Colonic mucosa (tissue), 4 donors: ENCODE measurements at regions not wholly inside any gene's neighbourhood (a gene's known extent, or its start where the extent isn't known, plus 50 kb on each side); places are given as distances from the start of the nearest gene placed in this dataset.

ENCODE experiments used
- DNase-seq: peaks from one replicate; pipeline ENCODE4 v3.0.0-alpha.2; 2020
- H3K27ac ChIP-seq: fragments of 200-600 bp; one replicate; pipeline ENCODE4 v1.8.0; 2021
- H3K27me3 ChIP-seq: fragments of 200-600 bp; one replicate; pipeline ENCODE4 v1.8.0; 2021
- H3K36me3 ChIP-seq: fragments of 200-600 bp; one replicate; pipeline ENCODE4 v1.8.0; 2021
- H3K4me1 ChIP-seq: fragments of 200-600 bp; one replicate; pipeline ENCODE4 v1.8.0; 2021; ENCODE audit warnings: mild to moderate bottlenecking
- H3K4me3 ChIP-seq: fragments of 200-600 bp; one replicate; pipeline ENCODE4 v1.8.0; 2021
- H3K9ac ChIP-seq, 2 donors: one replicate each; pipeline ENCODE4 v1.7.0; 2013; ENCODE audit warnings: control low read depth in 2 of 2, low read depth in 2 of 2, low read length in 2 of 2
- H3K9me3 ChIP-seq: fragments of 200-600 bp; one replicate; pipeline ENCODE4 v1.8.0; 2021
- intact Hi-C: fragments of 100-400 bp; cut with DNase I; formaldehyde crosslinking; loops from one replicate; pipeline ENCODE4 v1.14.1; 2022
- TF ChIP-seq, protein P1 (sequence below): fragments of 200-600 bp; IDR thresholded peaks from one replicate; pipeline ENCODE4 v1.8.0; 2022; ENCODE audit warnings: antibody characterized with exemption, mild to moderate bottlenecking
- donor health status: healthy.
- donor health status: DM: no; HTN: no; CAD: no.
- donor health status: DM: no; HTN: no; CAD: no.

DNA sequence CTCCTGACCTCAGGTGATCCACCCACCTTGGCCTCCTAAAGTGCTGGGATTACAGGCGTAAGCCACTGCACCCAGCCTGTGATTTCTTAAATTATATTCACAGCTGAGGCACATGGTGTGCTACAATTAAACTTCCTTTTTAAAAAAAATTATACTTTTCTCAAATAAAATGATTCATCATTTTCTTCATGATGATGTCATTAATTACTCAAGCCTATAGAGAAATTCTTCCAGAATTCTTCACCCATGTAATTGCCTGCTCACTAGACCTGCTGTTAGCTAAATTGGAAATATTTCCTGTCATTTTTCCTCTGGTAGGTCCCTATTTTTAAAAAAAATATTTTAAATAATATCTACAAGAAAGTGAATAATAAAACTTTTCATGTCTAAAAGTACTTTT, 440.0 kb upstream of the ANO3 start:
- Histone ChIP-seq H3K27ac (no peak overlapping the region), H3K4me1 (no peaks in the 10 kb centered on the region), H3K4me3 (no peak overlapping the region), H3K9me3 (no peaks in the 10 kb centered on the region), H3K27me3 (no peaks in the 10 kb centered on the region), H3K36me3 (no peaks in the 10 kb centered on the region), H3K9ac (no peak overlapping the region)
- TF ChIP-seq, protein P1, sequence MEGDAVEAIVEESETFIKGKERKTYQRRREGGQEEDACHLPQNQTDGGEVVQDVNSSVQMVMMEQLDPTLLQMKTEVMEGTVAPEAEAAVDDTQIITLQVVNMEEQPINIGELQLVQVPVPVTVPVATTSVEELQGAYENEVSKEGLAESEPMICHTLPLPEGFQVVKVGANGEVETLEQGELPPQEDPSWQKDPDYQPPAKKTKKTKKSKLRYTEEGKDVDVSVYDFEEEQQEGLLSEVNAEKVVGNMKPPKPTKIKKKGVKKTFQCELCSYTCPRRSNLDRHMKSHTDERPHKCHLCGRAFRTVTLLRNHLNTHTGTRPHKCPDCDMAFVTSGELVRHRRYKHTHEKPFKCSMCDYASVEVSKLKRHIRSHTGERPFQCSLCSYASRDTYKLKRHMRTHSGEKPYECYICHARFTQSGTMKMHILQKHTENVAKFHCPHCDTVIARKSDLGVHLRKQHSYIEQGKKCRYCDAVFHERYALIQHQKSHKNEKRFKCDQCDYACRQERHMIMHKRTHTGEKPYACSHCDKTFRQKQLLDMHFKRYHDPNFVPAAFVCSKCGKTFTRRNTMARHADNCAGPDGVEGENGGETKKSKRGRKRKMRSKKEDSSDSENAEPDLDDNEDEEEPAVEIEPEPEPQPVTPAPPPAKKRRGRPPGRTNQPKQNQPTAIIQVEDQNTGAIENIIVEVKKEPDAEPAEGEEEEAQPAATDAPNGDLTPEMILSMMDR: no peak
- DNase-seq: no peak
- intact Hi-C loops: no loop called here

DNA sequence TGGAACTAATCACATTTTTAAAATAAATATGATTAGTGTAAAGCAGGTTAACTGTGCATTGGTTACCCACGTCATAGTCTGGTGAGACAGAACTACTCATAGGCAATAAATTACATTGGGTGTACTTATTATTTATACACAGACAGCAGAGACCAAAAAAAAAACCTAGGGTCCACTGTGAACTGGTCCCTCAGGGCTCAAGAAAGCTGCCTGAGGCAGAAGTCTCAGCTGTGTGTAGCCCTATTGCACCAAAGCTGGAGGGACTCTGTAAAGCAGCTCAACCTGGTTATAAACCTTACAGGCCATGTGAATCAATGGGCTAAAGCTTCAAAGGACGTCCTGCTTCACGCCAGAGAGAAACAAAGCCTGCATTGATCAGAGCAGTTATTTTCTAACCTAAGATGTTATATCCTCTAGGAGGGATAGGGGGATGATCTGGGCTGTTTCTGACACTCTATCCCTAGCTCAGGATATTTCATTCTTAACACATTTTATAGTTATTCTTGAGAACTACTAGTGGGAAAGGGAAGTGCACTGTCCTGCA, 432.2 kb upstream of the ANO3 start:
- Histone ChIP-seq H3K27me3 (no peaks in the 10 kb centered on the region), H3K4me3 (no peak overlapping the region), H3K9ac (no peak overlapping the region), H3K4me1 (no peaks in the 10 kb centered on the region), H3K36me3 (no peaks in the 10 kb centered on the region), H3K27ac (no peak overlapping the region), H3K9me3 (no peaks in the 10 kb centered on the region)
- intact Hi-C loops: no loop called here
- TF ChIP-seq, protein P1: no peak
- no peak for DNase-seq

DNA sequence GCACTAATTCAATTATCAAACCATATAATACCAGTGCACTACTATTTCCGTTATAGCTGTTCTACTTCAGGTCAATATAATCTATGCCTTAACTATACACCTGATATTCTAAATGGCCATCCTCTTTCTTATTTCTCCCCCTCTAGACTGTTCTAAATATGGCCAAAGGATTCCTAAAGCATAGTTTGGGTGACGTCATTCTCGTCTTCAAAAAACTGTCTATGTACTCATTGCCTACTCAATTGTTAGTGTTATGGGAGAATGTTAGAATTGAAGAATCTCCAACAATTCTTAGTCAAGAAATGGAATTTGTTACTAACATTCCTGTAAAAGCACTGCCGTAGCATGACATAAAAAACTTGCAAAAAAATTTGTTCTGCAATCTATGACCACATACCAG, 431.1 kb upstream of the ANO3 start:
- no peaks in the 10 kb centered on the region for H3K9me3 ChIP-seq
- H3K36me3 ChIP-seq: no peaks in the 10 kb centered on the region
- DNase-seq: no peak
- TF ChIP-seq, protein P1: no peak
- H3K9ac ChIP-seq: no peak overlapping the region
- no peaks in the 10 kb centered on the region for H3K4me1 ChIP-seq
- no peak overlapping the region for H3K27ac ChIP-seq
- intact Hi-C loops: no loop called here
- H3K27me3 ChIP-seq: no peaks in the 10 kb centered on the region
- no peak overlapping the region for H3K4me3 ChIP-seq

DNA sequence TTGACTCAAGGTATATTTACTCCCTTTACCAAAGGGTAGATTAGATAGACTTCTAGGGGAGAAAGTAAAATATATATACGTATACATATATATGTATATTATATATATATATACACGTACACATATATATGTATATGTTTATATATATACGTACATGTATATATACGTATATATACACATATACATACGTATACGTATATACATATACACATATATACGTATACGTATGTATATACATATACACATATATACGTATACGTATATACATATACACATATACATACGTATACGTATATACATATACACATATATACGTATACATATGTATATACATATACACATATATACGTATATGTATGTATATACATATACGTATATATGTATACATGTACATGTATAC, 430.5 kb upstream of the ANO3 start:
- Histone ChIP-seq H3K9me3 (no peaks in the 10 kb centered on the region), H3K4me1 (no peaks in the 10 kb centered on the region), H3K27ac (no peak overlapping the region), H3K27me3 (no peaks in the 10 kb centered on the region), H3K36me3 (no peaks in the 10 kb centered on the region), H3K4me3 (no peak overlapping the region), H3K9ac (no peak overlapping the region)
- intact Hi-C loops: no loop called here
- TF ChIP-seq, protein P1: no peak
- DNase-seq: no peak

DNA sequence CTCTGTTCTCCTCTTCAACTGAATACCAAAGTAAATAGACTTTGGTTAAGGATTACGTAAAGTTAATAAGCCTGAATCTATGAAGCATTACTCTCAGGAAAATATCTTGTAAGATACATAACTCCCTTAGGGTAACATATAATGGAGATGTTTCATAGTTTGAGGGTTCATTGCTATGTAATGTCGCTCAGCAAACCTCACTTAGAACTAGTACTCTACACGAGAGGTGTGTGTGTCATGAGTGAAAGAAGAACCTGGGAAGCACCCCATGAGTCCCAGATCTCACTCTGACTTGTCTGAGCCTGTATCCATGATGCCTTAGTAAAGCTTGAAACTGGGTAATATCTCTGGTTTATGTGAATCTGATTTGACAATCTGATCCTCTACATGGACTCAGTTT, 429.5 kb upstream of the ANO3 start:
- Histone ChIP-seq H3K27ac (no peak overlapping the region), H3K4me3 (no peak overlapping the region), H3K27me3 (no peaks in the 10 kb centered on the region), H3K4me1 (no peaks in the 10 kb centered on the region), H3K9ac (no peak overlapping the region), H3K36me3 (no peaks in the 10 kb centered on the region), H3K9me3 (no peaks in the 10 kb centered on the region)
- TF ChIP-seq, protein P1: no peak
- no peak for DNase-seq
- intact Hi-C loops: no loop called here

DNA sequence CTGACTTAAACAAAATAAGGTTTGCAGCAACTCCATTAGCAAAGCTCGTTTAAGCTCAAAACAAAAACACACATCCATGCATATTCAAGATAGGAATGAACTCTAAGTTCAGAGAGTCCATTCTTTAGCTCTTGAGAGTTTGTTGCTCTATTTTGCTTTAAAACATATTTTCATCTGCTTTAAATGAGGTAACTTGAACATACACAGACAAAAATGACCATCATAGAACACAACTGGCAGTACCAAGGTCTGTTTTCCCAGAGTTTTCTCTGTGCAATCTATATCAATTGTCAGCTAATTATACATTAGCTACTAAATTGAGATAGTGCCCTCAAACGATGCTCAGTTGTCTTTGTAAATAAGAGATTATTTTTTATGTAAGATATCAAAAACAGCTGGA, 423.2 kb upstream of the ANO3 start:
- no peak overlapping the region for H3K4me3 ChIP-seq

More for the DNA sequence above, 423.2 kb upstream of the ANO3 start:
- TF ChIP-seq, protein P1: no peak
- Histone ChIP-seq H3K36me3 (no peaks in the 10 kb centered on the region), H3K4me1 (no peaks in the 10 kb centered on the region), H3K27ac (no peak overlapping the region), H3K9ac (no peak overlapping the region), H3K9me3 (no peaks in the 10 kb centered on the region), H3K27me3 (no peaks in the 10 kb centered on the region)
- no peak for DNase-seq
- intact Hi-C loops: no loop called here
